OCI-LY7 (cell line): ENCODE measurements at regions not wholly inside any gene's neighbourhood (a gene's known extent, or its start where the extent isn't known, plus 50 kb on each side); places are given as distances from the start of the nearest gene placed in this dataset.
"Not testable (repeated sequence)": the region's sequence is repeated elsewhere in the genome, so short reads cannot be mapped to it uniquely, and the experiment has no call there.

ENCODE experiments used
- CTCF ChIP-seq: fragments of 200-600 bp; sonication (generic); conservative IDR thresholded peaks from 2 replicates; pipeline ENCODE4 v1.5.1; 2014; ENCODE audit warnings: mild to moderate bottlenecking, antibody characterized with exemption, low read length, moderate library complexity, mixed read lengths
- EZH2phosphoT487 ChIP-seq: fragments of 200-600 bp; sonication (generic); IDR thresholded peaks from 2 replicates; pipeline ENCODE4 v1.6.1; 2018; ENCODE audit warnings: low read depth, borderline replicate concordance, mild to moderate bottlenecking, mixed run types, antibody characterized with exemption, low read length, moderate library complexity, mixed read lengths

GRCh38 chr14:105740272-105740671 is 213.9 kb downstream of the TMEM121 start:
- TF ChIP-seq CTCF, EZH2phosphoT487: not testable (repeated sequence)
